Ishikawa (cell line): ENCODE measurements at regions not wholly inside any gene's neighbourhood (a gene's known extent, or its start where the extent isn't known, plus 50 kb on each side); places are given as distances from the start of the nearest gene placed in this dataset.

Experiments
- CEBPB ChIP-seq: IDR thresholded peaks from 2 replicates; pipeline ENCODE4 v1.6.1; 2012
- EGR1 ChIP-seq: IDR thresholded peaks from 2 replicates; pipeline ENCODE4 v1.6.1; 2012
- EP300 ChIP-seq: IDR thresholded peaks from 2 replicates; pipeline ENCODE4 v1.6.1; 2012; ENCODE audit warnings: borderline replicate concordance
- FOXM1 ChIP-seq: IDR thresholded peaks from 2 replicates; pipeline ENCODE4 v1.6.1; 2012; ENCODE audit warnings: low read depth, borderline replicate concordance
- REST ChIP-seq: IDR thresholded peaks from 2 replicates; pipeline ENCODE4 v1.6.1; 2012; ENCODE audit warnings: low read depth, mild to moderate bottlenecking
- TAF1 ChIP-seq: IDR thresholded peaks from 2 replicates; pipeline ENCODE4 v1.6.1; 2012; ENCODE audit warnings: low read depth, mild to moderate bottlenecking
- TCF12 ChIP-seq: IDR thresholded peaks from 2 replicates; pipeline ENCODE4 v1.6.1; 2012; ENCODE audit warnings: low read depth
- TEAD4 ChIP-seq: IDR thresholded peaks from 2 replicates; pipeline ENCODE4 v1.6.1; 2012
- YY1 ChIP-seq: IDR thresholded peaks from 2 replicates; pipeline ENCODE4 v1.6.1; 2012; ENCODE audit warnings: low read depth
- ZBTB7A ChIP-seq: IDR thresholded peaks from 2 replicates; pipeline ENCODE4 v1.6.1; 2012; ENCODE audit warnings: low read depth

GRCh38 chr9:11828201-11828600 is 865.0 kb upstream of the TYRP1 start:
- TF ChIP-seq FOXM1 (no peak), EGR1 (no peak), TAF1 (no peak), YY1 (no peak), TCF12 (no peak), ZBTB7A (no peak), CEBPB (no peak), REST (no peak), TEAD4 (no peak), EP300 (no peak)
